ENCODE measurements at regions not wholly inside any gene's neighbourhood (a gene's known extent, or its start where the extent isn't known, plus 50 kb on each side); places are given as distances from the start of the nearest gene placed in this dataset.

GRCh38 chr3:15932348-15933300, 134.8 kb upstream of the ANKRD28 start:
- TF ChIP-seq CTCF (IDR thresholded peaks at IDR 0.05) = no peak
- no peak for TF ChIP-seq EZH2 (IDR thresholded peaks at IDR 0.05; ENCODE audit: borderline replicate concordance, insufficient read depth, low read depth, low read length, poor library complexity, severe bottlenecking)
